HepG2 (cell line): ENCODE measurements at regions not wholly inside any gene's neighbourhood (a gene's known extent, or its start where the extent isn't known, plus 50 kb on each side); places are given as distances from the start of the nearest gene placed in this dataset.

Experiments
- ATAC-seq: fragments of 200-7000 bp; cut with Tn5 transposase; 3 replicates; pipeline ENCODE4 v1.9.1; 2020; ENCODE audit warnings: mild to moderate bottlenecking, moderate library complexity
- BruUV-seq: library from RNA; stranded (reverse); fragments of 400-500 nt; replicated peaks from 2 replicates; lab custom pipeline; 2021; lab: Mats Ljungman, UMichigan
- CTCF ChIA-PET: fragments of 300-600 bp; formaldehyde crosslinking; extraction: SDS; loops from one replicate; lab custom pipeline; 2021; ENCODE audit warnings: low total read pairs, inconsistent platforms, low intra/inter-chr PET ratio; lab: Yijun Ruan, JAX
- POLR2A ChIA-PET: fragments of 350-600 bp; sonication (Branson Sonifier 250); formaldehyde crosslinking; loops from one replicate; lab custom pipeline; 2020; ENCODE audit warnings: antibody characterized with exemption, inconsistent platforms; lab: Yijun Ruan, JAX
- DNase-seq: peaks from one replicate; pipeline ENCODE4 v3.0.0-alpha.2; 2015; ENCODE audit warnings: low spot score
- FAIRE-seq: peaks from 3 replicates; lab custom pipeline; 2011; peaks lifted over from hg19 to GRCh38; lab: Jason Lieb, UNC
- H2AFZ ChIP-seq: one replicate; pipeline ENCODE4 v1.6.1; 2011; ENCODE audit warnings: low read length, inconsistent platforms
- H3K27ac ChIP-seq: fragments of 300-600 bp; 3 replicates; pipeline ENCODE4 v1.8.0; 2011; ENCODE audit warnings: mixed run types, mild to moderate bottlenecking, mixed read lengths, low read length, inconsistent platforms; ENCODE audit not compliant: insufficient read depth; ENCODE audit errors: extremely low read length
- H3K27me3 ChIP-seq, 2 experiments: fragments of 200-600 bp in 1 of 2; 2 replicates in 1 of 2; 3 replicates in 1 of 2; pipeline versions ENCODE4 v1.6.0 to v1.8.0; 2011; ENCODE audit warnings: low read length in 2 of 2, mild to moderate bottlenecking in 2 of 2, moderate library complexity in 2 of 2, inconsistent platforms in 1 of 2; ENCODE audit not compliant: insufficient read depth in 2 of 2, control insufficient read depth in 1 of 2
- H3K36me3 ChIP-seq, 2 experiments: fragments of 200-600 bp in 1 of 2; replicated peaks in 1 of 2; 2 replicates in 1 of 2; 3 replicates in 1 of 2; pipeline versions ENCODE4 v1.5.1 to v1.8.0; 2011; ENCODE audit warnings: low read length in 2 of 2, inconsistent platforms in 1 of 2; ENCODE audit not compliant: insufficient read depth in 2 of 2, control insufficient read depth in 1 of 2
- H3K4me1 ChIP-seq: 2 replicates; pipeline ENCODE4 v1.5.1; 2012; ENCODE audit warnings: low read length, inconsistent platforms; ENCODE audit not compliant: insufficient read depth
- H3K4me2 ChIP-seq: 2 replicates; pipeline ENCODE4 v1.6.0; 2011; ENCODE audit warnings: low read depth, low read length, inconsistent platforms
- H3K4me3 ChIP-seq, 3 experiments: fragments of 200-600 bp in 1 of 3; sonication (generic), shearing (Covaris generic) in 1 of 3; replicated peaks in 1 of 3; 2 replicates each; pipeline ENCODE4 v1.5.1; 2011 to 2016; ENCODE audit warnings: low read length in 3 of 3, inconsistent platforms in 2 of 3, low read depth in 2 of 3, mild to moderate bottlenecking in 2 of 3, control low read depth in 1 of 3, mixed read lengths in 1 of 3; ENCODE audit not compliant: insufficient read depth in 1 of 3
- H3K79me2 ChIP-seq: one replicate; pipeline ENCODE4 v1.6.1; 2011; ENCODE audit warnings: low read length, inconsistent platforms; ENCODE audit not compliant: insufficient read depth
- H3K9ac ChIP-seq: 2 replicates; pipeline ENCODE4 v1.6.0; 2011; ENCODE audit warnings: mild to moderate bottlenecking, low read depth, low read length, inconsistent platforms; ENCODE audit not compliant: insufficient read depth
- H3K9me3 ChIP-seq: 2 replicates; pipeline ENCODE4 v1.5.1; 2012; ENCODE audit warnings: mild to moderate bottlenecking, low read length
- H4K20me1 ChIP-seq: 2 replicates; pipeline ENCODE4 v1.6.0; 2011; ENCODE audit warnings: inconsistent platforms, mild to moderate bottlenecking, low read length, moderate library complexity; ENCODE audit not compliant: insufficient read depth
- ETV5 ChIP-seq: IDR thresholded peaks from 2 replicates; pipeline ENCODE4 v1.6.1; 2018; ENCODE audit warnings: missing biosample characterization, missing genetic modification reagents, inconsistent platforms, borderline replicate concordance
- NAIF1 ChIP-seq: sonication (generic); formaldehyde crosslinking; IDR thresholded peaks from 2 replicates; pipeline ENCODE4 v1.5.0; 2020; ENCODE audit warnings: mild to moderate bottlenecking, missing genetic modification reagents, borderline replicate concordance
- NCOR1 ChIP-seq: fragments of 200-600 bp; sonication (generic); IDR thresholded peaks from 2 replicates; pipeline ENCODE4 v1.7.0; 2017; ENCODE audit warnings: antibody characterized with exemption, low read length, borderline replicate concordance
- RBFOX2 ChIP-seq: fragments of 200-400 bp; formaldehyde crosslinking; IDR thresholded peaks from 2 replicates; pipeline ENCODE4 v1.6.1; 2017; ENCODE audit warnings: low read depth, mild to moderate bottlenecking, low read length
- SP2 ChIP-seq: sonication (generic); formaldehyde crosslinking; IDR thresholded peaks from 2 replicates; pipeline ENCODE4 v1.5.1; 2020; ENCODE audit warnings: mild to moderate bottlenecking, missing genetic modification reagents
- SRY ChIP-seq: sonication (generic); formaldehyde crosslinking; IDR thresholded peaks from 2 replicates; pipeline ENCODE4 v1.8.0; 2022; ENCODE audit warnings: mild to moderate bottlenecking, missing genetic modification reagents
- TGIF2 ChIP-seq: IDR thresholded peaks from 2 replicates; pipeline ENCODE4 v1.6.1; 2016; ENCODE audit warnings: control low read depth, missing compliant biosample characterization
- ZBTB42 ChIP-seq: sonication (generic); formaldehyde crosslinking; IDR thresholded peaks from 2 replicates; pipeline ENCODE4 v1.5.0; 2020; ENCODE audit warnings: mild to moderate bottlenecking, missing genetic modification reagents
- ZNF792 ChIP-seq: IDR thresholded peaks from 2 replicates; pipeline ENCODE4 v1.6.1; 2016
- WGBS: methylation state at CpG from one replicate; pipeline ENCODE4 v1.1.6; 2017; ENCODE audit warnings: low lambda C conversion rate; 5-methylcytosine and 5-hydroxymethylcytosine counted together
- in situ Hi-C: cut with HindIII; loops from 2 replicates; pipeline ENCODE4 v1.10.0; 2017; ENCODE audit warnings: low pct_unique_long_range_greater_than_20kb; ENCODE audit not compliant: extremely low pct_ligation_motif_present
- intact Hi-C: fragments of 100-400 bp; cut with micrococcal nuclease; formaldehyde crosslinking; loops from one replicate; pipeline ENCODE4 v1.10.0; 2022; ENCODE audit not compliant: unreplicated experiment

GRCh38 chr1:201633297-201633696 is 94.4 kb downstream of the NAV1 start (continued):
- TF ChIP-seq NAIF1 (CRISPR knock-in tag) (no peak), SP2 (CRISPR knock-in tag) (no peak)

GRCh38 chr1:201633811-201634210 is 94.9 kb downstream of the NAV1 start:
- Histone ChIP-seq H3K79me2 (no peaks in the 10 kb centered on the region), H4K20me1 (no peaks in the 10 kb centered on the region), H3K36me3 (no peaks in the 10 kb centered on the region), H3K9ac (no peak overlapping the region), H3K27ac (no peak overlapping the region), H3K4me2 (no peak overlapping the region), H3K9me3 (no peaks in the 10 kb centered on the region), H2AFZ (no peak overlapping the region), H3K27me3 (peaks cover 1 to 8% of the 10 kb centered on the region in 2 experiments; a peak in 2 of 5 replicates), H3K4me1 (no peaks in the 10 kb centered on the region), H3K4me3 (no peak overlapping the region)
- intact Hi-C loops (no loop called here), in situ Hi-C loops (no loop called here)
- DNase-seq (no peak), FAIRE-seq (no peak), ATAC-seq (no peak)
- WGBS = 7% methylated on average over 4 of the region's 5 CpGs
- TF ChIP-seq SRY (CRISPR knock-in tag) (no peak), ETV5 (CRISPR knock-in tag) (no peak), RBFOX2 (no peak)
- ChIA-PET CTCF (no interaction called here), POLR2A (no interaction called here)
- BruUV-seq = no TSS peak

GRCh38 chr1:201634261-201634660 is 95.3 kb downstream of the NAV1 start:
- Histone ChIP-seq H3K9me3 (no peaks in the 10 kb centered on the region), H3K27me3 (peaks cover 1 to 12% of the 10 kb centered on the region in 2 experiments; a peak in 1 of 5 replicates), H3K4me2 (no peak overlapping the region), H2AFZ (no peak overlapping the region), H3K36me3 (no peaks in the 10 kb centered on the region), H3K79me2 (no peaks in the 10 kb centered on the region), H3K4me1 (no peaks in the 10 kb centered on the region), H3K4me3 (no peak overlapping the region), H4K20me1 (no peaks in the 10 kb centered on the region), H3K27ac (no peak overlapping the region), H3K9ac (no peak overlapping the region)
- POLR2A ChIA-PET = no interaction called here
- TF ChIP-seq NCOR1 (no peak), ZNF792 (CRISPR knock-in tag) (no peak), ZBTB42 (CRISPR knock-in tag) (no peak), TGIF2 (CRISPR knock-in tag) (no peak)
- WGBS = 0% methylated on average over 2 of the region's 2 CpGs
- CTCF ChIA-PET = no interaction called here
- DNase-seq = no peak
- no peak for FAIRE-seq
- in situ Hi-C loops (no loop called here), intact Hi-C loops (no loop called here)
- no peak for ATAC-seq
- BruUV-seq = no TSS peak
